Muscle layer of colon (tissue), 2 donors: ENCODE measurements at regions not wholly inside any gene's neighbourhood (a gene's known extent, or its start where the extent isn't known, plus 50 kb on each side); places are given as distances from the start of the nearest gene placed in this dataset.

Experiments used
- H3K27ac ChIP-seq: one replicate; pipeline ENCODE4 v1.7.0; 2013; ENCODE audit warnings: low read depth, mild to moderate bottlenecking, low read length, moderate library complexity
- H3K27me3 ChIP-seq, 2 donors: one replicate each; pipeline ENCODE4 v1.7.0; 2013; ENCODE audit warnings: low read length in 2 of 2, mild to moderate bottlenecking in 2 of 2; ENCODE audit not compliant: insufficient read depth in 2 of 2, control insufficient read depth in 1 of 2
- H3K36me3 ChIP-seq: one replicate; pipeline ENCODE4 v1.7.0; 2013; ENCODE audit warnings: mild to moderate bottlenecking, low read length; ENCODE audit not compliant: insufficient read depth
- H3K4me1 ChIP-seq: one replicate; pipeline ENCODE4 v1.7.0; 2013; ENCODE audit warnings: mild to moderate bottlenecking, low read length; ENCODE audit not compliant: insufficient read depth
- H3K4me3 ChIP-seq, 2 donors: one replicate each; pipeline ENCODE4 v1.7.0; 2013; ENCODE audit warnings: low read length in 2 of 2, low read depth in 1 of 2, mild to moderate bottlenecking in 1 of 2, moderate library complexity in 1 of 2
- H3K9ac ChIP-seq: one replicate; pipeline ENCODE4 v1.7.0; 2013; ENCODE audit warnings: low read length
- H3K9me3 ChIP-seq: one replicate; pipeline ENCODE4 v1.7.0; 2013; ENCODE audit warnings: mild to moderate bottlenecking, low read length
- donor health status: abdominal sarcoma.
- donor health status: Adenocarcinoma of cecum.

- Histone ChIP-seq H3K9me3 (no peaks in the 10 kb centered on the region), H3K27ac (no peak overlapping the region), H3K4me1 (no peaks in the 10 kb centered on the region), H3K27me3 (no peaks in the 10 kb centered on the region), H3K36me3 (no peaks in the 10 kb centered on the region), H3K4me3 (no peak overlapping the region), H3K9ac (no peak overlapping the region)
Measured at GRCh38 chr4:164288578-164288977, 465.4 kb upstream of the SMIM31 start.

GRCh38 chr4:164293203-164293602, 460.7 kb upstream of the SMIM31 start:
- Histone ChIP-seq H3K9ac (no peak overlapping the region), H3K4me1 (no peaks in the 10 kb centered on the region), H3K4me3 (no peak overlapping the region), H3K27me3 (no peaks in the 10 kb centered on the region), H3K9me3 (no peaks in the 10 kb centered on the region), H3K36me3 (no peaks in the 10 kb centered on the region), H3K27ac (no peak overlapping the region)

DNA sequence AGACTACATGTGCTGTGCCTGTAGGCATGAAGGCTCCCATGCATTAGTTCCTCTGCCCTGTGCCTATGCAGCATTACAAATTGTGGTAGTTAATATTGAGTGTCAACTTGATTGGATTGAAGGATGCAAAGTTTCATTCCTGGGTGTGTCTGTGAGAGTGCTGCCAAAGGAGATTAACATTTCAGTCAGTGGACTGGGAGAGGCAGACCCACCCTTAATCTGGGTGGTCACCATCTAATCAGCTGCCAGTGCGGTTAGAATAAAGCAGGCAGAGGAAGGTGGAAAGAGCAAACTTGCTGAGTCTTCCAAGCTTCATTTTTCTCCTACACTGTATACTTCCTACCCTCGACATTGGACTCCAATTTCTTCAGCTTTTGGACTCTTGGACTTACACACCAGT, 460.2 kb upstream of the SMIM31 start:
- no peaks in the 10 kb centered on the region for H3K9me3 ChIP-seq
- H3K4me1 ChIP-seq, result no peaks in the 10 kb centered on the region
- no peaks in the 10 kb centered on the region for H3K27me3 ChIP-seq
- H3K36me3 ChIP-seq, result no peaks in the 10 kb centered on the region
- H3K27ac ChIP-seq, result no peak overlapping the region
- no peak overlapping the region for H3K4me3 ChIP-seq
- no peak overlapping the region for H3K9ac ChIP-seq

DNA sequence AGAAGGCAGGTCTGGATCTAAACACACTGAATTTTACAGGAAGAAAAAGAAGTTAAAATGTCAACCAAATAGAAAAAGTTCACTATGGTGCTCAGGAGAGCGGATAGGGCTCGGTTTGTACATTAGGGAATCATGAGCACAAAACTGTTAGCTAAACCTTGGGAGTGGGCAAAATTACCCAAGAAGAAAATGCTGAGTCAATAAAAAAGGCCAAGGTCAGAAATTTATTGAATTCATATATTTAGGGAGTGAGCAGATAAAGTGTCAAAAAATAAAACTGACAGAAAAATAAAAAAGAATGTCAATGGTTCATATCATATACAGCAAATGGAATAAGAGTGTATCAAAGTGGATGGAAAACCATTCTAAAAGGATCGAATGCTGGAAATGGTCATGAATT, 452.5 kb upstream of the SMIM31 start:
- H3K27ac ChIP-seq, result no peak overlapping the region
- no peaks in the 10 kb centered on the region for H3K4me1 ChIP-seq
- no peaks in the 10 kb centered on the region for H3K9me3 ChIP-seq

DNA sequence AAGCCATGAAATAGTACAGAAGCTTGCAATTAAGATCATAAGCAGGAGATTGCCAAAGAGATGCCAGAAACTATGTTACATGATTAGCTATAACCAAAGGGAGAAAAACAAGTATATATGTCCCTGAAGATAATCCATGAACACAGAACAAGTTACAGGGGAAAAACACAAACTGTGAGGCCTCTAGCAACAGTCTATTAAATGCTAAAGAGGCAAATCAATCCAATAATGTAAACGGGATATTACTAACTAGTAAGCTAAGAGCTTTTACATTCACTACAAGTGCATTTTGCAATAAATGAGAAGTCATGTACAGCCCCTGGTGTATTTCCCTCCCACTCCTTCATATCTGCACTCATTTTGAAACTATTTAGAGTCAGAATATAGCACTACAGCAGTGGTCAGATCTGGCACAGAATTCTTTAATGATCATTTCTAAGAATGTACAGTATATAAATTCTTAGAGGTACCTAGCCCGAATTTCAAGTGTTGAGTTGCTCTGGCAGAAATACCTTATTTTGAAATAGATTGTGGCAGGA, 449.8 kb upstream of the SMIM31 start:
- no peaks in the 10 kb centered on the region for H3K27me3 ChIP-seq
- H3K27ac ChIP-seq, result no peak overlapping the region
- H3K36me3 ChIP-seq, result no peaks in the 10 kb centered on the region
- H3K9ac ChIP-seq, result no peak overlapping the region
- no peaks in the 10 kb centered on the region for H3K4me1 ChIP-seq
- no peak overlapping the region for H3K4me3 ChIP-seq
- H3K9me3 ChIP-seq, result no peaks in the 10 kb centered on the region

More for the DNA sequence above, 452.5 kb upstream of the SMIM31 start:
- Histone ChIP-seq H3K27me3 (no peaks in the 10 kb centered on the region), H3K36me3 (no peaks in the 10 kb centered on the region), H3K9ac (no peak overlapping the region), H3K4me3 (no peak overlapping the region)

GRCh38 chr4:164304861-164305260, 449.1 kb upstream of the SMIM31 start:
- no peaks in the 10 kb centered on the region for H3K9me3 ChIP-seq
- H3K4me1 ChIP-seq, result no peaks in the 10 kb centered on the region
- no peaks in the 10 kb centered on the region for H3K27me3 ChIP-seq
- no peak overlapping the region for H3K9ac ChIP-seq
- no peaks in the 10 kb centered on the region for H3K36me3 ChIP-seq
- no peak overlapping the region for H3K4me3 ChIP-seq
- no peak overlapping the region for H3K27ac ChIP-seq

- Histone ChIP-seq H3K4me3 (no peak overlapping the region), H3K27me3 (no peaks in the 10 kb centered on the region), H3K27ac (no peak overlapping the region), H3K9ac (no peak overlapping the region), H3K36me3 (no peaks in the 10 kb centered on the region), H3K9me3 (no peaks in the 10 kb centered on the region), H3K4me1 (no peaks in the 10 kb centered on the region)
Measured at GRCh38 chr4:164307262-164307661, 446.7 kb upstream of the SMIM31 start.

GRCh38 chr4:164312671-164313070, 441.3 kb upstream of the SMIM31 start:
- no peaks in the 10 kb centered on the region for H3K9me3 ChIP-seq
- no peak overlapping the region for H3K27ac ChIP-seq
- no peak overlapping the region for H3K4me3 ChIP-seq
- no peak overlapping the region for H3K9ac ChIP-seq
- H3K36me3 ChIP-seq, result no peaks in the 10 kb centered on the region
- H3K27me3 ChIP-seq, result no peaks in the 10 kb centered on the region
- no peaks in the 10 kb centered on the region for H3K4me1 ChIP-seq

DNA sequence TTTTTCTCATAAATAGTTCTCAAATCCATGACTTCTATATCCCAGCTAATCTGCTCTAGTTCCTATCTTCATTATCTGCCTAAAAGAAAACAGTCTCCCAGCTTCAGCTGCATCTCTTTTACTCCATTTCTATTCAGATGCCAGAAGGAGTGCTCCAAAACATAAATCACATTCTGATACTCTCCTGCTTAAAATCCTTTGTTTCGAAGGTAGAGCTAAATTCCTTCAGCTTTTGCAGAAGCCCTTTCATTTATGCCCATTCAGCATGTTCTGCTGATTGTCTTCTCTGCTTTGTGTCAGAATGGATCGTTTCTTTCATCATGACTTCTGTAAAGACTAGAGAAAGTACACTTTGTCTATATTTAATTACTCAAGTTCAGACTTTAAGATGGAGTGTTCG, 440.1 kb upstream of the SMIM31 start:
- no peak overlapping the region for H3K4me3 ChIP-seq

DNA sequence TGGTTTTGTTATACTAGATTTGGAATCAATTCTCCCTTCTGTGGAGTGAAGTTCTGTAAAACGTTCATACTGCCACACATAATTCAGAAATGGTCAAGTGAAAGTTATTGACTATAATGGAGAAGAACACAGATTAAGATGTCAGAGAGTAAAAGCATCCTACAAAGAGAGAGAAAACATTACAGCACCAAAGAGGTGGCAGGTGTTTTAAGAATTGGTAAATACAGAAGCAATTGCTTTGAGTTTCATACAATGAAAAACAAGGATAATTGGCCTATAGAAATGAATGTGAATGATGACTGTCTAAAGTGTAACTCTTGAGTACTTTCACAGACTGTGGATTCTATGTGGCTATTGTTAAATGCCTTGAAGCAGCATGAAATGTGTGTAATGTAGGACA, 435.6 kb upstream of the SMIM31 start:
- H3K4me1 ChIP-seq, result no peaks in the 10 kb centered on the region
- no peaks in the 10 kb centered on the region for H3K27me3 ChIP-seq
- H3K9ac ChIP-seq, result no peak overlapping the region
- no peaks in the 10 kb centered on the region for H3K36me3 ChIP-seq
- no peak overlapping the region for H3K4me3 ChIP-seq
- H3K27ac ChIP-seq, result no peak overlapping the region
- no peaks in the 10 kb centered on the region for H3K9me3 ChIP-seq

More for the DNA sequence above, 440.1 kb upstream of the SMIM31 start:
- Histone ChIP-seq H3K27me3 (no peaks in the 10 kb centered on the region), H3K9ac (no peak overlapping the region), H3K27ac (no peak overlapping the region), H3K36me3 (no peaks in the 10 kb centered on the region), H3K4me1 (no peaks in the 10 kb centered on the region), H3K9me3 (no peaks in the 10 kb centered on the region)

GRCh38 chr4:164319688-164320087, 434.2 kb upstream of the SMIM31 start:
- no peak overlapping the region for H3K4me3 ChIP-seq
- H3K4me1 ChIP-seq, result no peaks in the 10 kb centered on the region

GRCh38 chr4:164320847-164321246, 433.1 kb upstream of the SMIM31 start:
- Histone ChIP-seq H3K4me1 (no peaks in the 10 kb centered on the region), H3K36me3 (no peaks in the 10 kb centered on the region), H3K9me3 (no peaks in the 10 kb centered on the region), H3K4me3 (no peak overlapping the region), H3K27ac (no peak overlapping the region), H3K27me3 (no peaks in the 10 kb centered on the region), H3K9ac (no peak overlapping the region)

More at GRCh38 chr4:164319688-164320087, 434.2 kb upstream of the SMIM31 start:
- H3K27me3 ChIP-seq, result no peaks in the 10 kb centered on the region
- H3K9me3 ChIP-seq, result no peaks in the 10 kb centered on the region
- no peak overlapping the region for H3K27ac ChIP-seq
- no peaks in the 10 kb centered on the region for H3K36me3 ChIP-seq
- no peak overlapping the region for H3K9ac ChIP-seq
